Fibroblast of mammary gland (primary cell): ENCODE measurements at regions not wholly inside any gene's neighbourhood (a gene's known extent, or its start where the extent isn't known, plus 50 kb on each side); places are given as distances from the start of the nearest gene placed in this dataset.

ENCODE experiments used
- DNase-seq: peaks from one replicate; pipeline ENCODE4 v3.0.0-alpha.2; 2010; ENCODE audit warnings: low read depth
- H3K4me3 ChIP-seq: 2 replicates; pipeline ENCODE4 v1.5.1; 2011; ENCODE audit warnings: low read depth, mild to moderate bottlenecking, low read length, moderate library complexity; ENCODE audit not compliant: control insufficient read depth
- CTCF ChIP-seq: conservative IDR thresholded peaks from 2 replicates; pipeline ENCODE4 v1.5.1; 2011; ENCODE audit warnings: low read depth, low read length, inconsistent platforms; ENCODE audit not compliant: control insufficient read depth, insufficient read depth

GRCh38 chr16:86288716-86289294, 221.5 kb upstream of the FOXF1 start:
- no peak for DNase-seq
- no peak for TF ChIP-seq CTCF
- H3K4me3 ChIP-seq = no peak overlapping the region

GRCh38 chr16:86289304-86289703, 221.0 kb upstream of the FOXF1 start:
- no peak for TF ChIP-seq CTCF
- DNase-seq = no peak
- no peak overlapping the region for H3K4me3 ChIP-seq

GRCh38 chr16:86289907-86290306, 220.4 kb upstream of the FOXF1 start:
- DNase-seq = no peak
- no peak overlapping the region for H3K4me3 ChIP-seq
- no peak for TF ChIP-seq CTCF

GRCh38 chr16:86291491-86291890, 218.8 kb upstream of the FOXF1 start:
- no peak for DNase-seq
- H3K4me3 ChIP-seq = no peak overlapping the region
- no peak for TF ChIP-seq CTCF

GRCh38 chr16:86292171-86292775, 218.1 kb upstream of the FOXF1 start:
- no peak overlapping the region for H3K4me3 ChIP-seq
- TF ChIP-seq CTCF = no peak
- no peak for DNase-seq

- H3K4me3 ChIP-seq = no peak overlapping the region
Observed at GRCh38 chr16:86292942-86293341, 217.4 kb upstream of the FOXF1 start.

More at GRCh38 chr16:86292942-86293341, 217.4 kb upstream of the FOXF1 start:
- DNase-seq = no peak
- no peak for TF ChIP-seq CTCF
